Heart left ventricle (tissue), 13 donors: ENCODE measurements at regions not wholly inside any gene's neighbourhood (a gene's known extent, or its start where the extent isn't known, plus 50 kb on each side); places are given as distances from the start of the nearest gene placed in this dataset.

Experiments
- CTCF ChIP-seq, 12 donors: fragments of 200-600 bp; sonication (generic) in 4 of 12; IDR thresholded peaks; one replicate each; pipeline versions ENCODE4 v1.5.0 to v1.8.0; 2018 to 2022; ENCODE audit warnings: antibody characterized with exemption in 12 of 12, mild to moderate bottlenecking in 5 of 12
- POLR2A ChIP-seq, 2 donors: fragments of 450-650 bp; IDR thresholded peaks; one replicate each; pipeline ENCODE4 v1.6.1; 2017; ENCODE audit warnings: antibody characterized with exemption in 2 of 2, mild to moderate bottlenecking in 2 of 2, moderate library complexity in 2 of 2
- donor health status: ischemic (EF 13 %, LVEDD 7.1; RV severe dilation, severe dysfunction).
- donor health status: DM: no; HTN: yes; CAD: no.
- donor health status: DM: no; HTN: no; CAD: no.
- donor health status: ischemic (EF 25% LVEDD 6.9; RV normal size, moderate dysfunction).
- donor health status: ischemic (EF 25% LVEDD 5.7; RV mildly dilated, moderate dysfunction).
- donor health status: ischemic (EF 35%, LVEDD 5.7; RV mildly dilated, moderate dysfunction).
- donor health status: nonischemic (EF 11% LVEDD 7.7; RV severe dilation, severe dysfunction).
- donor health status: DM: yes; HTN: yes; CAD: no.
- donor health status: PGD.
- donor health status: ischemic (EF 29% LVEDD 5.4; RV normal size, mild dysfunction).
- donor health status: nonischemic (EF 23%, LVEDD 6.1; RV moderate dilation, normal function).

- TF ChIP-seq CTCF (IDR thresholded peaks at IDR 0.05), result no peak
- no peak for TF ChIP-seq POLR2A (IDR thresholded peaks at IDR 0.05)
Observed at GRCh38 chr11:95592471-95592870, 197.1 kb downstream of the FAM76B start.
